MCF 10A (cell line): ENCODE measurements at regions not wholly inside any gene's neighbourhood (a gene's known extent, or its start where the extent isn't known, plus 50 kb on each side); places are given as distances from the start of the nearest gene placed in this dataset.
A peak's percentile ranks its signal among the peaks of the same experiment; 100 is the strongest.

Experiments
- BruUV-seq: library from RNA; stranded (reverse); fragments of 400-500 nt; replicated peaks from 2 replicates; lab custom pipeline; 2021; lab: Mats Ljungman, UMichigan
- CTCF ChIA-PET: fragments of 300-600 bp; sonication (Branson Sonifier 250); formaldehyde crosslinking; extraction: SDS; loops from one replicate; lab custom pipeline; 2021; ENCODE audit warnings: antibody characterized with exemption, inconsistent platforms; lab: Yijun Ruan, JAX
- POLR2A ChIA-PET: fragments of 300-600, 350-650 bp; sonication (Branson Sonifier 250); formaldehyde crosslinking; extraction: SDS; loops from one replicate; lab custom pipeline; 2020; ENCODE audit warnings: antibody characterized with exemption, inconsistent platforms; lab: Yijun Ruan, JAX
- DNase-seq: peaks from one replicate; pipeline ENCODE4 v3.0.0-alpha.2; 2018; ENCODE audit not compliant: unreplicated experiment
- H3K27ac Mint-ChIP-seq: one replicate; pipeline ENCODE4 v1.8.0; 2022; ENCODE audit warnings: mild to moderate bottlenecking, low read depth, mixed read lengths; ENCODE audit not compliant: unreplicated experiment
- H3K27me3 Mint-ChIP-seq: one replicate; pipeline ENCODE4 v1.8.0; 2022; ENCODE audit warnings: mixed read lengths; ENCODE audit not compliant: insufficient read depth, unreplicated experiment
- H3K36me3 Mint-ChIP-seq: one replicate; pipeline ENCODE4 v1.8.0; 2022; ENCODE audit warnings: mild to moderate bottlenecking, moderate library complexity, mixed read lengths; ENCODE audit not compliant: insufficient read depth, unreplicated experiment
- H3K4me1 Mint-ChIP-seq: one replicate; pipeline ENCODE4 v1.8.0; 2022; ENCODE audit warnings: mixed read lengths; ENCODE audit not compliant: insufficient read depth, unreplicated experiment
- H3K4me3 Mint-ChIP-seq: one replicate; pipeline ENCODE4 v1.8.0; 2022; ENCODE audit warnings: mild to moderate bottlenecking, moderate library complexity, mixed read lengths; ENCODE audit not compliant: unreplicated experiment
- H3K9me3 Mint-ChIP-seq: one replicate; pipeline ENCODE4 v1.8.0; 2022; ENCODE audit warnings: mixed read lengths; ENCODE audit not compliant: unreplicated experiment
- intact Hi-C: fragments of 100-400 bp; cut with micrococcal nuclease; formaldehyde crosslinking; loops from 2 replicates; pipeline ENCODE4 v1.14.1; 2022
- TF ChIP-seq, protein P1 (sequence below): fragments of 200-600 bp; IDR thresholded peaks from one replicate; pipeline ENCODE4 v1.8.0; 2022; ENCODE audit warnings: antibody characterized with exemption, mild to moderate bottlenecking; ENCODE audit not compliant: unreplicated experiment

DNA sequence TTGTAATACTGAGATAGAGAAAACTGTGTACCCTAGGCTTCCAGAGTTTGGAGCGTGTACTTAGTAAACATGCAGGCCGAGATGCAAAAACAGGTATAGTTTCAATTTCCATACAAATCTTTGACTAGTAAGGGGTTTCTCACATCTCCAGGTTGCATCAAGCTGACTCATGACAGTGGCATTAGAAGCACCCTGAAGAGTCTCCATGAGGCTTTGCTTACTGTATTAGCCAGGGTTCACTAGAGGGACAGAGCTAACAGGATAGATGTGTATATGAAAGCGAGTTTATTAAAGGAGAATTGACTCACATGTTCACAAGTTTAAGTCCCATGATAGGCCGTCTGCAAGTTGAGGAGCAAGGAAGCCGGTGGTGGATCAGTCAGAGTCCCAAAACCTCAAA, 275.3 kb upstream of the CDH6 start:
- POLR2A ChIA-PET = no interaction called here
- Mint-ChIP-seq H3K4me3 (no peak overlapping the region), H3K9me3 (no peaks in the 10 kb centered on the region), H3K27me3 (no peaks in the 10 kb centered on the region), H3K27ac (no peak overlapping the region), H3K4me1 (peaks cover 13% of the 10 kb centered on the region), H3K36me3 (no peaks in the 10 kb centered on the region)
- CTCF ChIA-PET = interaction anchor here (0.6 kb wide), 1 partner anchor 478 kb away, joined by 3 read pairs; no protein-coding TSS in a partner anchor
- BruUV-seq = no TSS peak
- DNase-seq = peak; percentile 25
- TF ChIP-seq, protein P1, sequence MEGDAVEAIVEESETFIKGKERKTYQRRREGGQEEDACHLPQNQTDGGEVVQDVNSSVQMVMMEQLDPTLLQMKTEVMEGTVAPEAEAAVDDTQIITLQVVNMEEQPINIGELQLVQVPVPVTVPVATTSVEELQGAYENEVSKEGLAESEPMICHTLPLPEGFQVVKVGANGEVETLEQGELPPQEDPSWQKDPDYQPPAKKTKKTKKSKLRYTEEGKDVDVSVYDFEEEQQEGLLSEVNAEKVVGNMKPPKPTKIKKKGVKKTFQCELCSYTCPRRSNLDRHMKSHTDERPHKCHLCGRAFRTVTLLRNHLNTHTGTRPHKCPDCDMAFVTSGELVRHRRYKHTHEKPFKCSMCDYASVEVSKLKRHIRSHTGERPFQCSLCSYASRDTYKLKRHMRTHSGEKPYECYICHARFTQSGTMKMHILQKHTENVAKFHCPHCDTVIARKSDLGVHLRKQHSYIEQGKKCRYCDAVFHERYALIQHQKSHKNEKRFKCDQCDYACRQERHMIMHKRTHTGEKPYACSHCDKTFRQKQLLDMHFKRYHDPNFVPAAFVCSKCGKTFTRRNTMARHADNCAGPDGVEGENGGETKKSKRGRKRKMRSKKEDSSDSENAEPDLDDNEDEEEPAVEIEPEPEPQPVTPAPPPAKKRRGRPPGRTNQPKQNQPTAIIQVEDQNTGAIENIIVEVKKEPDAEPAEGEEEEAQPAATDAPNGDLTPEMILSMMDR = no peak
- intact Hi-C loops = no loop called here

DNA sequence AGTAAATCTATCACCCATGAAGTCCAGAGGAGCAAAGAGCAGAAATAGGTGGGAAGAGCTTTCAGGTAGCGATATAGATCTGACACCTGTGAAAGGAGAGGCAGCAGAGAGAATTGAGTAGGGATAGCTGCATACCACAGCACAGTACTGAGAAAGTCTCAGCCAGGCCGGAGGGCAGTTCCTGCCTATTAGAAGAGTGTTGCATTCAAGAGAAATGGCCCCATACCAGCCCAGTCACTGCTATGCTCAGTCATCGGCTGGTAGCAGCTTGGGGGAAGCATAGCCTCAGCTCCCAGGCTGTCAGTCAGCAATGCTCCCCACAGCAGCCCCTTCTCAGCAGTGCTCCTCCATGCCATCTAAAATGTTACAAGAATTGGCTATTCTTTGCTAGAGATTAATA, 285.1 kb upstream of the CDH6 start:
- Mint-ChIP-seq H3K27me3 (no peaks in the 10 kb centered on the region), H3K36me3 (no peaks in the 10 kb centered on the region), H3K4me1 (no peaks in the 10 kb centered on the region), H3K27ac (no peak overlapping the region), H3K9me3 (no peaks in the 10 kb centered on the region), H3K4me3 (no peak overlapping the region)
- ChIA-PET CTCF (no interaction called here), POLR2A (no interaction called here)
- no TSS peak for BruUV-seq
- no peak for DNase-seq
- TF ChIP-seq, protein P1 = no peak
- intact Hi-C loops = no loop called here

DNA sequence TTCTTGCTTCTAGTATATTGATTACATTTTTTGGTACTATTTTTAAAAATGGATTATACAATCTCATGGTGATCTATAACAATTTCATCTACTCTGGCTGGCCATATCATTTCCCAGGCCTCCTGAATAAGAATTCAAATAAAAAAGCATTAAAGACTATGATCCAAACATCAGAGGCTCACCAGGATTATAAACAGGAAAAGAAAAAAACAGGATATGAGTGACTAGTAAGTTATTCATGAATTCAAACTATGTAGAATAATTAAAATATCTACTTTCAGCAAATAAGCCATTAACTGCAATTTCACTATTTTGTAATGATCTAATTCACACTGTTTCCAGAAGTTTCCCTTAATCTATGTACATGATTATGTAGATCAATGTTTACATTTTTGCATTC, 293.1 kb upstream of the CDH6 start:
- DNase-seq = no peak
- H3K4me1 Mint-ChIP-seq = no peaks in the 10 kb centered on the region
- H3K4me3 Mint-ChIP-seq = no peak overlapping the region
- H3K9me3 Mint-ChIP-seq = no peaks in the 10 kb centered on the region
- no peaks in the 10 kb centered on the region for H3K36me3 Mint-ChIP-seq
- POLR2A ChIA-PET = no interaction called here
- intact Hi-C loops = no loop called here
- BruUV-seq = no TSS peak
- H3K27ac Mint-ChIP-seq = no peak overlapping the region
- CTCF ChIA-PET = no interaction called here
- TF ChIP-seq, protein P1 = no peak
- no peaks in the 10 kb centered on the region for H3K27me3 Mint-ChIP-seq

DNA sequence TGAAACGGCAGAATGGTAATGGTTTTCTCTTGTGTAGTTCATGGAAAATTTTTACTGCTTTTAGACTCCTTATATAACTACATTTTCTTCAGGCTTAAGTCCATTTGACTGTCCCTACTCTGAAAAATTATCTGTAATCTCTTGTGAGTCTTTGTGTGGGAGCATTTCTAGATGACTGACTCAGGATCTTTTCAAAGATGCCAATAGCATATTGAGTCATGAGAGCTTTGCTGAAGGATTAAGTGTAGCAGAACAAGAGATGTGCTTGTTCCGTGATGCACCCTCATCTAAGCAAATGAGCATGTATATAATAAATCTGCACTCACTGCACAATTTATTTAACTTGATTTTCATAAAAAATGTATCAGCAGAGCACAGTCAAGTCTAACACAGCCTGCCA, 298.7 kb upstream of the CDH6 start:
- H3K27me3 Mint-ChIP-seq = no peaks in the 10 kb centered on the region
- H3K36me3 Mint-ChIP-seq = no peaks in the 10 kb centered on the region
- intact Hi-C loops = no loop called here
- CTCF ChIA-PET = no interaction called here
- TF ChIP-seq, protein P1 = no peak
- H3K4me3 Mint-ChIP-seq = no peak overlapping the region
- DNase-seq = no peak
- no TSS peak for BruUV-seq
- H3K4me1 Mint-ChIP-seq = no peaks in the 10 kb centered on the region
- no peaks in the 10 kb centered on the region for H3K9me3 Mint-ChIP-seq
- no peak overlapping the region for H3K27ac Mint-ChIP-seq
- POLR2A ChIA-PET = no interaction called here
